Sigmoid colon (tissue), 6 donors: ENCODE measurements at regions not wholly inside any gene's neighbourhood (a gene's known extent, or its start where the extent isn't known, plus 50 kb on each side); places are given as distances from the start of the nearest gene placed in this dataset.

ENCODE experiments used
- DNase-seq: peaks from one replicate; pipeline ENCODE4 v3.0.0-alpha.2; 2019
- H3K27ac ChIP-seq, 4 donors: fragments of 200-600 bp; sonication (generic); one replicate each; pipeline ENCODE4 v1.5.1; 2016 to 2019; ENCODE audit warnings: mild to moderate bottlenecking in 1 of 4
- H3K27me3 ChIP-seq, 3 donors: fragments of 200-600 bp; sonication (generic); one replicate each; pipeline ENCODE4 v1.5.1; 2019; ENCODE audit warnings: mild to moderate bottlenecking in 1 of 3
- H3K36me3 ChIP-seq, 4 donors: fragments of 200-600 bp; sonication (generic); one replicate each; pipeline ENCODE4 v1.5.1; 2016 to 2019
- H3K4me1 ChIP-seq, 4 donors: fragments of 200-600 bp; sonication (generic); one replicate each; pipeline ENCODE4 v1.5.1; 2017 to 2019
- H3K4me3 ChIP-seq, 4 donors: fragments of 200-600 bp; sonication (generic); one replicate each; pipeline ENCODE4 v1.5.1; 2017 to 2019; ENCODE audit warnings: mild to moderate bottlenecking in 2 of 4, moderate library complexity in 1 of 4
- H3K9me3 ChIP-seq, 4 donors: fragments of 200-600 bp in 3 of 4; sonication (generic) in 3 of 4; one replicate each; pipeline versions ENCODE4 v1.5.1 to v1.6.1; 2013 to 2019
- CTCF ChIP-seq, 4 experiments: fragments of 450-650 bp in 3 of 4; fragments of 200-600 bp in 1 of 4; IDR thresholded peaks; one replicate each; pipeline ENCODE4 v1.5.1; 2016 to 2019; ENCODE audit warnings: antibody characterized with exemption in 4 of 4, mild to moderate bottlenecking in 3 of 4, moderate library complexity in 2 of 4
- EP300 ChIP-seq, 4 donors: sonication (generic); formaldehyde crosslinking; IDR thresholded peaks; one replicate each; pipeline ENCODE4 v1.6.1; 2017; ENCODE audit warnings: antibody characterized with exemption in 4 of 4
- POLR2A ChIP-seq, 2 donors: fragments of 450-650 bp; IDR thresholded peaks; one replicate each; pipeline ENCODE4 v1.6.1; 2016; ENCODE audit warnings: antibody characterized with exemption in 2 of 2, mild to moderate bottlenecking in 2 of 2, moderate library complexity in 2 of 2
- POLR2AphosphoS5 ChIP-seq, 4 donors: sonication (generic); formaldehyde crosslinking; IDR thresholded peaks; one replicate each; pipeline ENCODE4 v1.6.1; 2017; ENCODE audit warnings: antibody characterized with exemption in 4 of 4
- WGBS, 2 donors: extraction: QIAGEN DNeasy Blood & Tissue Kit; methylation state at CpG; one replicate each; pipeline ENCODE4 v1.1.7; 2013; 5-methylcytosine and 5-hydroxymethylcytosine counted together
- intact Hi-C: fragments of 100-400 bp; cut with DNase I; formaldehyde crosslinking; loops from one replicate; pipeline ENCODE4 v1.15.1; 2023
- donor health status: healthy with polysubstance abuse.
- donor health status: healthy.

- Histone ChIP-seq H3K4me3 (no peak overlapping the region), H3K4me1 (peaks cover 0 to 56% (median 44%) of the 10 kb centered on the region in 4 donors), H3K36me3 (no peaks in the 10 kb centered on the region), H3K9me3 (no peaks in the 10 kb centered on the region), H3K27ac (peak overlapping the region; percentile 1 to 77 (median 68)), H3K27me3 (no peaks in the 10 kb centered on the region)
- WGBS, 2 donors: 81 to 83% methylated on average over 1 of the region's 1 CpG
- TF ChIP-seq POLR2A (IDR thresholded peaks at IDR 0.05): no peak
- TF ChIP-seq POLR2AphosphoS5 (IDR thresholded peaks at IDR 0.05): no peak
- no peak for TF ChIP-seq CTCF (IDR thresholded peaks at IDR 0.05)
- no peak for TF ChIP-seq EP300 (IDR thresholded peaks at IDR 0.05)
- DNase-seq: no peak
- intact Hi-C loops: loop anchor here (5.0 kb wide), 2 partner anchors 92 to 1053 kb away; no protein-coding TSS in a partner anchor
Observed at GRCh38 chr2:66794551-66794950, 359.6 kb downstream of the MEIS1 start.

- Histone ChIP-seq H3K4me3 (no peak overlapping the region), H3K27me3 (no peaks in the 10 kb centered on the region), H3K27ac (peak overlapping the region in 3 of 4 donors; percentile 71 to 82 (median 80)), H3K9me3 (no peaks in the 10 kb centered on the region), H3K36me3 (no peaks in the 10 kb centered on the region), H3K4me1 (peaks cover 0 to 29% (median 14%) of the 10 kb centered on the region in 4 donors)
- 34 to 81% methylated on average over 2 of the region's 2 CpGs for WGBS, 2 donors
- intact Hi-C loops: no loop called here
- no peak for TF ChIP-seq EP300 (IDR thresholded peaks at IDR 0.05)
- no peak for TF ChIP-seq POLR2A (IDR thresholded peaks at IDR 0.05)
- TF ChIP-seq POLR2AphosphoS5 (IDR thresholded peaks at IDR 0.05): no peak
- no peak for TF ChIP-seq CTCF (IDR thresholded peaks at IDR 0.05)
- no peak for DNase-seq
Observed at GRCh38 chr2:66802877-66803276, 368.0 kb downstream of the MEIS1 start.

GRCh38 chr2:66803726-66804125 lies 368.8 kb downstream of the MEIS1 start:
- 84 to 89% methylated on average over 2 of the region's 2 CpGs for WGBS, 2 donors

GRCh38 chr2:66805016-66805865 lies 370.3 kb downstream of the MEIS1 start:
- Histone ChIP-seq H3K9me3 (no peaks in the 10 kb centered on the region), H3K27me3 (no peaks in the 10 kb centered on the region), H3K36me3 (no peaks in the 10 kb centered on the region), H3K4me3 (no peak overlapping the region), H3K4me1 (peaks cover 0 to 50% (median 17%) of the 10 kb centered on the region in 4 donors), H3K27ac (peak overlapping the region; percentile 25 to 82 (median 76))
- 50 to 69% methylated on average over 8 of the region's 8 CpGs for WGBS, 2 donors
- DNase-seq: peak; percentile 67
- TF ChIP-seq POLR2A (IDR thresholded peaks at IDR 0.05) (no peak), CTCF (IDR thresholded peaks at IDR 0.05) (no peak), EP300 (IDR thresholded peaks at IDR 0.05) (no peak), POLR2AphosphoS5 (IDR thresholded peaks at IDR 0.05) (peak in 1 of 4 donors; percentile 27)
- intact Hi-C loops: no loop called here

More at GRCh38 chr2:66803726-66804125, 368.8 kb downstream of the MEIS1 start:
- Histone ChIP-seq H3K27ac (peak overlapping the region in 3 of 4 donors; percentile 71 to 82 (median 80)), H3K27me3 (no peaks in the 10 kb centered on the region), H3K9me3 (no peaks in the 10 kb centered on the region), H3K36me3 (no peaks in the 10 kb centered on the region), H3K4me3 (no peak overlapping the region), H3K4me1 (peaks cover 0 to 37% (median 14%) of the 10 kb centered on the region in 4 donors)
- no peak for TF ChIP-seq CTCF (IDR thresholded peaks at IDR 0.05)
- no peak for TF ChIP-seq POLR2A (IDR thresholded peaks at IDR 0.05)
- TF ChIP-seq EP300 (IDR thresholded peaks at IDR 0.05): no peak
- TF ChIP-seq POLR2AphosphoS5 (IDR thresholded peaks at IDR 0.05): no peak
- intact Hi-C loops: no loop called here
- no peak for DNase-seq
